HEK293 (cell line): ENCODE measurements at regions not wholly inside any gene's neighbourhood (a gene's known extent, or its start where the extent isn't known, plus 50 kb on each side); places are given as distances from the start of the nearest gene placed in this dataset.
A peak's percentile ranks its signal among the peaks of the same experiment; 100 is the strongest.
"Not testable (repeated sequence)": the region's sequence is repeated elsewhere in the genome, so short reads cannot be mapped to it uniquely, and the experiment has no call there.

Experiments used
- CTCF ChIA-PET: fragments of 350-600 bp; formaldehyde crosslinking; extraction: SDS; loops from one replicate; lab custom pipeline; 2021; ENCODE audit warnings: antibody characterized with exemption; lab: Yijun Ruan, JAX
- POLR2A ChIA-PET: fragments of 300-600 bp; formaldehyde crosslinking; extraction: SDS; loops from one replicate; lab custom pipeline; 2020; ENCODE audit warnings: antibody characterized with exemption, inconsistent platforms; lab: Yijun Ruan, JAX
- H3K27ac ChIP-seq: fragments of 200-500 bp; sonication (Bioruptor generic); 2 replicates; pipeline ENCODE4 v1.5.1; 2014; ENCODE audit warnings: low read depth, low read length, control low read depth, inconsistent platforms; ENCODE audit errors: extremely low read depth
- H3K36me3 ChIP-seq, 2 experiments: fragments of 200-500 bp in 1 of 2; sonication (Bioruptor generic) in 1 of 2; 1 replicate in 1 of 2; 2 replicates in 1 of 2; pipeline ENCODE4 v1.5.1; 2014 to 2017; ENCODE audit warnings: inconsistent platforms in 2 of 2, low read length in 2 of 2; ENCODE audit not compliant: control insufficient read depth in 2 of 2, insufficient read depth in 1 of 2
- H3K4me1 ChIP-seq: fragments of 200-500 bp; sonication (Bioruptor generic); 2 replicates; pipeline ENCODE4 v1.5.1; 2014; ENCODE audit warnings: mild to moderate bottlenecking, low read length, inconsistent platforms; ENCODE audit not compliant: control insufficient read depth, insufficient read depth
- H3K4me3 ChIP-seq: 2 replicates; pipeline ENCODE4 v1.5.1; 2011; ENCODE audit warnings: low read depth, mild to moderate bottlenecking, control low read depth, low read length, moderate library complexity
- H3K9me3 ChIP-seq: fragments of 200-500 bp; sonication (Bioruptor generic); 2 replicates; pipeline ENCODE4 v1.5.1; 2014; ENCODE audit warnings: low read depth, low read length, inconsistent platforms; ENCODE audit not compliant: control insufficient read depth, insufficient read depth
- FEZF1 ChIP-seq: fragments of 450-650 bp; formaldehyde crosslinking; IDR thresholded peaks from 2 replicates; pipeline ENCODE4 v1.5.1; 2016; ENCODE audit warnings: missing biosample characterization, missing genetic modification characterization
- GFI1B ChIP-seq: fragments of 450-650 bp; formaldehyde crosslinking; IDR thresholded peaks from 2 replicates; pipeline ENCODE4 v1.5.1; 2016; ENCODE audit warnings: missing biosample characterization, missing genetic modification characterization
- GLIS2 ChIP-seq: fragments of 450-650 bp; formaldehyde crosslinking; IDR thresholded peaks from 2 replicates; pipeline ENCODE4 v1.5.1; 2016; ENCODE audit warnings: missing biosample characterization, missing genetic modification characterization
- SCRT2 ChIP-seq: fragments of 450-650 bp; formaldehyde crosslinking; IDR thresholded peaks from 2 replicates; pipeline ENCODE4 v1.5.1; 2016; ENCODE audit warnings: missing biosample characterization, missing genetic modification characterization
- TCF7L2 ChIP-seq: IDR thresholded peaks from 2 replicates; pipeline ENCODE4 v1.6.1; 2011; ENCODE audit warnings: low read depth, mild to moderate bottlenecking, inconsistent platforms, low read length, moderate library complexity, borderline replicate concordance
- WT1 ChIP-seq: fragments of 450-650 bp; formaldehyde crosslinking; IDR thresholded peaks from 2 replicates; pipeline ENCODE4 v1.5.1; 2016; ENCODE audit warnings: missing biosample characterization, missing genetic modification characterization
- ZBTB21 ChIP-seq: fragments of 450-650 bp; formaldehyde crosslinking; IDR thresholded peaks from 2 replicates; pipeline ENCODE4 v1.5.1; 2017; ENCODE audit warnings: missing biosample characterization, missing genetic modification characterization
- ZBTB8A ChIP-seq: fragments of 450-650 bp; formaldehyde crosslinking; IDR thresholded peaks from 2 replicates; pipeline ENCODE4 v1.5.1; 2016; ENCODE audit warnings: missing biosample characterization, missing genetic modification characterization
- ZNF169 ChIP-seq: fragments of 450-650 bp; formaldehyde crosslinking; IDR thresholded peaks from 2 replicates; pipeline ENCODE4 v1.5.1; 2016; ENCODE audit warnings: missing biosample characterization, missing genetic modification characterization
- ZNF184 ChIP-seq: fragments of 450-650 bp; IDR thresholded peaks from 2 replicates; pipeline ENCODE4 v1.5.1; 2018; ENCODE audit warnings: missing biosample characterization, mild to moderate bottlenecking, missing genetic modification characterization
- ZNF24 ChIP-seq: fragments of 450-650 bp; formaldehyde crosslinking; IDR thresholded peaks from 2 replicates; pipeline ENCODE4 v1.5.1; 2016; ENCODE audit warnings: missing biosample characterization, missing genetic modification characterization
- ZNF341 ChIP-seq: fragments of 450-650 bp; formaldehyde crosslinking; IDR thresholded peaks from 2 replicates; pipeline ENCODE4; 2016; ENCODE audit warnings: low read depth, missing biosample characterization, missing genetic modification characterization
- ZNF426 ChIP-seq: fragments of 450-650 bp; formaldehyde crosslinking; IDR thresholded peaks from 2 replicates; pipeline ENCODE4 v1.5.1; 2017; ENCODE audit warnings: missing biosample characterization, missing genetic modification characterization, mild to moderate bottlenecking, inconsistent platforms, moderate library complexity
- ZNF610 ChIP-seq: fragments of 450-650 bp; formaldehyde crosslinking; IDR thresholded peaks from 2 replicates; pipeline ENCODE4 v1.5.1; 2016; ENCODE audit warnings: missing biosample characterization, missing genetic modification characterization, borderline replicate concordance
- ZNF776 ChIP-seq: fragments of 450-650 bp; formaldehyde crosslinking; IDR thresholded peaks from 2 replicates; pipeline ENCODE4 v1.5.0; 2017; ENCODE audit warnings: missing biosample characterization, missing genetic modification characterization, borderline replicate concordance
- TF ChIP-seq, protein P1 (sequence below): fragments of 450-650 bp; formaldehyde crosslinking; IDR thresholded peaks from 2 replicates; pipeline ENCODE4 v1.5.1; 2016; ENCODE audit warnings: missing biosample characterization, missing genetic modification characterization
- TF ChIP-seq, protein P2 (sequence below): fragments of 450-650 bp; formaldehyde crosslinking; IDR thresholded peaks from 2 replicates; pipeline ENCODE4; 2016; ENCODE audit warnings: missing biosample characterization, missing genetic modification characterization
- TF ChIP-seq, protein P3 (sequence below): fragments of 450-650 bp; formaldehyde crosslinking; IDR thresholded peaks from 2 replicates; pipeline ENCODE4 v1.5.1; 2017; ENCODE audit warnings: missing biosample characterization, missing genetic modification characterization

DNA sequence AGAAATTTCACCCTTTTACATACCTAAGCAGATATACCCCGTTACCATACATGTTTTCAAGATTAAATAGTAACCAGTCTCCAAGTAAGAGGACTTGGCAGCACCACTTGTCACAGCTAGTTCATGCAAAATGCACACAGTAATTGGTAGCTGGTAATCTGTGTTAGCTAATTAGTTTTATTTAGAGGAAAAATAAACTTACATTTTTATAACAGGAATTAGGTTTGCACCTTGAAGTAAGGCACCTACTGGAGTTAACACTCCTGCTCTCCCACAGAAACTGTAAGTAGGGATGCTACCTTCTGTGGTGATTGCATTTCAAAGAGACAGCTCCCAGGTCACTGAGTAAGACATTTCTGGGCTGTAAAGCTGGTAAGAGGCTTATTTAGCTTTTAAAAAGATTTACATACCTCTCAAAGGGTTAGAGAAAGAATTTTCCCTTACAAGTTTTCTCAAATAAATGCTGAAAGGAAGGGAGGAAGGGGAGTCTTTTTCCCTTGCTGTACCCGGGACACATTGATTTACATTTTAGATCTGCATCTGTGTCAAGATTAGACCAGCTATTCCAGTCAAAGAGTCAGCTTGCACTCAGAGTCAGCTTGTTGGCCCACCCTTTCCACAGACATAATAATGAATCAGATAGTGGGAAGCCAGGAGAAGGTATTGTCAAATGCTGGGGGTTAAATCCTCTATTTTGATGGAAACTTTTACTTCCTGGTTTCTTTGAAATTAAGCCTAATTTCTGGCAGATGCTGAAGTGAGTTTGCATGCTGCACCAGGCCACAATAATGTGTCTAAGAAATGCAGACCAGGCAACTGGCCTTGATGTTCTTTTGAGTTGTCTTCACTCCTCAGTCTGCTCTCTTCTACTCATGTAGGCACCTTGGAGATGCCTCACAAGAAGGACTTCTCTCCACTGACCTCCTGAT lies 77.6 kb upstream of the CHD2 start:
- no peak overlapping the region for H3K4me3 ChIP-seq
- ChIA-PET POLR2A (interaction anchor here (1.0 to 8.1 kb wide), 6 partner anchors 9 to 78 kb away, joined by 3 to 238 read pairs (median 8); partner anchors contain the start of gene CHD2), CTCF (interaction anchor here (1.0 to 4.7 kb wide), 6 partner anchors 9 to 78 kb away, joined by 4 to 35 read pairs (median 7); partner anchors contain the start of gene CHD2)
- no peaks in the 10 kb centered on the region for H3K9me3 ChIP-seq
- H3K4me1 ChIP-seq: peaks cover 37% of the 10 kb centered on the region
- TF ChIP-seq GLIS2 (tag by site-specific recombination): no peak
- no peak for TF ChIP-seq ZBTB8A (tag by site-specific recombination)
- 0 out of 2 replicates have a peak, but pooled peaks have one; percentile 24 for TF ChIP-seq WT1 (tag by site-specific recombination)
- H3K27ac ChIP-seq: peak overlapping the region; percentile 34
- no peaks in the 10 kb centered on the region for H3K36me3 ChIP-seq

DNA sequence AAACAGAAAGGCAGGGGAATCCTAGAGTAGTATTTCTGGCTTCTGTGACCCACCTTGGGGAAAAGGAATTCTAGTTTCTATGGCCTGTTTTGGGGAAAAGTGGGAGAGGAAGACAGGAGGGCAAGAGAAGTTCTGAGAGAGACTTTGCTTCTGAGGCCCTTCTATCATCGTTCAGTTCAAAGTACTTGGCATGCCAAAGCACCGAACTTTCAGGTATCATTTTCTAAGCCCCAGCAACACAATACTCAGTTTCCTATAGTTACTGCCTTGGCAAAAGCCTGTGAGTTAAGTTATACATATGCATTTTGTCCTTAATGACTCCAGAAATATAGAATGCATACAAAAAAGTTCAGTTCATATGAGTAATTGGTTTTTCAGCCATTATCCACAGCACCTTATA lies 74.1 kb upstream of the CHD2 start:
- Histone ChIP-seq H3K36me3 (no peaks in the 10 kb centered on the region), H3K27ac (no peak overlapping the region), H3K4me3 (no peak overlapping the region), H3K9me3 (no peaks in the 10 kb centered on the region), H3K4me1 (peaks cover 31% of the 10 kb centered on the region)
- ChIA-PET CTCF (no interaction called here), POLR2A (interaction anchor here (2.3 kb wide), 1 partner anchor 56 kb away, joined by 16 read pairs; no protein-coding TSS in a partner anchor)
- TF ChIP-seq FEZF1: no peak
- no peak for TF ChIP-seq ZNF610 (tag by site-specific recombination)
- TF ChIP-seq, protein P1, sequence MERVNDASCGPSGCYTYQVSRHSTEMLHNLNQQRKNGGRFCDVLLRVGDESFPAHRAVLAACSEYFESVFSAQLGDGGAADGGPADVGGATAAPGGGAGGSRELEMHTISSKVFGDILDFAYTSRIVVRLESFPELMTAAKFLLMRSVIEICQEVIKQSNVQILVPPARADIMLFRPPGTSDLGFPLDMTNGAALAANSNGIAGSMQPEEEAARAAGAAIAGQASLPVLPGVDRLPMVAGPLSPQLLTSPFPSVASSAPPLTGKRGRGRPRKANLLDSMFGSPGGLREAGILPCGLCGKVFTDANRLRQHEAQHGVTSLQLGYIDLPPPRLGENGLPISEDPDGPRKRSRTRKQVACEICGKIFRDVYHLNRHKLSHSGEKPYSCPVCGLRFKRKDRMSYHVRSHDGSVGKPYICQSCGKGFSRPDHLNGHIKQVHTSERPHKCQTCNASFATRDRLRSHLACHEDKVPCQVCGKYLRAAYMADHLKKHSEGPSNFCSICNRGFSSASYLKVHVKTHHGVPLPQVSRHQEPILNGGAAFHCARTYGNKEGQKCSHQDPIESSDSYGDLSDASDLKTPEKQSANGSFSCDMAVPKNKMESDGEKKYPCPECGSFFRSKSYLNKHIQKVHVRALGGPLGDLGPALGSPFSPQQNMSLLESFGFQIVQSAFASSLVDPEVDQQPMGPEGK: no peak
- no peak for TF ChIP-seq ZNF426 (tag by site-specific recombination)
- TF ChIP-seq ZNF184 (tag by site-specific recombination): no peak
- no peak for TF ChIP-seq ZNF169
- TF ChIP-seq ZNF776 (tag by site-specific recombination): no peak
- TF ChIP-seq, protein P2, sequence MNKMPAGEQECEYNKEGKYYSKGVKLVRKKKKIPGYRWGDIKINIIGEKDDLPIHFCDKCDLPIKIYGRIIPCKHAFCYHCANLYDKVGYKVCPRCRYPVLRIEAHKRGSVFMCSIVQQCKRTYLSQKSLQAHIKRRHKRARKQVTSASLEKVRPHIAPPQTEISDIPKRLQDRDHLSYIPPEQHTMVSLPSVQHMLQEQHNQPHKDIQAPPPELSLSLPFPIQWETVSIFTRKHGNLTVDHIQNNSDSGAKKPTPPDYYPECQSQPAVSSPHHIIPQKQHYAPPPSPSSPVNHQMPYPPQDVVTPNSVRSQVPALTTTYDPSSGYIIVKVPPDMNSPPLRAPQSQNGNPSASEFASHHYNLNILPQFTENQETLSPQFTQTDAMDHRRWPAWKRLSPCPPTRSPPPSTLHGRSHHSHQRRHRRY: no peak
- TF ChIP-seq GFI1B (tag by site-specific recombination): no peak
- TF ChIP-seq, protein P3, sequence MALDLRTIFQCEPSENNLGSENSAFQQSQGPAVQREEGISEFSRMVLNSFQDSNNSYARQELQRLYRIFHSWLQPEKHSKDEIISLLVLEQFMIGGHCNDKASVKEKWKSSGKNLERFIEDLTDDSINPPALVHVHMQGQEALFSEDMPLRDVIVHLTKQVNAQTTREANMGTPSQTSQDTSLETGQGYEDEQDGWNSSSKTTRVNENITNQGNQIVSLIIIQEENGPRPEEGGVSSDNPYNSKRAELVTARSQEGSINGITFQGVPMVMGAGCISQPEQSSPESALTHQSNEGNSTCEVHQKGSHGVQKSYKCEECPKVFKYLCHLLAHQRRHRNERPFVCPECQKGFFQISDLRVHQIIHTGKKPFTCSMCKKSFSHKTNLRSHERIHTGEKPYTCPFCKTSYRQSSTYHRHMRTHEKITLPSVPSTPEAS (tag by site-specific recombination): no peak
- TF ChIP-seq ZNF24: no peak
- TF ChIP-seq TCF7L2: no peak
- TF ChIP-seq ZBTB21 (tag by site-specific recombination): no peak
- no peak for TF ChIP-seq SCRT2
- TF ChIP-seq ZNF341 (tag by site-specific recombination): no peak

DNA sequence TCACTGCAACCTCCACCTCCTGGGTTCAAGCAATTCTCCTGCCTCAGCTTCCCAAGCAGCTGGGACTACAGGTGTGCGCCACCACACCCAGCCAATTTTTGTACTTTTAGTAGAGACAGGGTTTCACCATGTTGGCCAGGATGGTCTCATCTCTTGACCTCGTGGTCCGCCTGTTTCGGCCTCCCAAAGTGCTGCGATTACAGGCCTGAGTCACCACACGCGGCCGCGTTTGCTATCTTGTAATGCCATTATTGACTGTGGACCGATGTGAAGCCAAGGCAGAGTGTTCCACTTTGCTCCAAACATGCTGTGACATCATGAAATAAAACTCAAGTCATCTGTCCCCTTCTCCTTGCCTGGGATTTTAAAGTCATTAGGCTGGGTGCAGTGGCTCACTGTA lies 72.1 kb upstream of the CHD2 start:
- POLR2A ChIA-PET, H3K4me3 ChIP-seq, CTCF ChIA-PET, H3K9me3 ChIP-seq, H3K27ac ChIP-seq, H3K36me3 ChIP-seq: not testable (repeated sequence)
- peaks cover 28% of the 10 kb centered on the region for H3K4me1 ChIP-seq
